DND-41 (cell line): ENCODE measurements at regions not wholly inside any gene's neighbourhood (a gene's known extent, or its start where the extent isn't known, plus 50 kb on each side); places are given as distances from the start of the nearest gene placed in this dataset.
"Not testable (repeated sequence)": the region's sequence is repeated elsewhere in the genome, so short reads cannot be mapped to it uniquely, and the experiment has no call there.

Source experiments
- ATAC-seq: fragments of 200-7000 bp; cut with Tn5 transposase; 3 replicates; pipeline ENCODE4 v1.9.1; 2021; ENCODE audit warnings: low read depth; ENCODE audit not compliant: insufficient read depth
- DNase-seq: peaks from one replicate; pipeline ENCODE4 v3.0.0-alpha.2; 2020
- H2AFZ ChIP-seq: 2 replicates; pipeline ENCODE4 v1.6.0; 2012; ENCODE audit warnings: low read depth, low read length
- H3K27ac ChIP-seq: 2 replicates; pipeline ENCODE4 v1.5.1; 2012; ENCODE audit warnings: low read length, inconsistent platforms
- H3K27me3 ChIP-seq: fragments of 200-600 bp; sonication (generic); 2 replicates; pipeline ENCODE4 v1.6.0; 2012; ENCODE audit warnings: low read length, mild to moderate bottlenecking, inconsistent platforms; ENCODE audit not compliant: insufficient read depth, poor library complexity
- H3K36me3 ChIP-seq: 2 replicates; pipeline ENCODE4 v1.5.1; 2012; ENCODE audit warnings: low read length, inconsistent platforms; ENCODE audit not compliant: insufficient read depth
- H3K4me1 ChIP-seq: 2 replicates; pipeline ENCODE4 v1.5.1; 2012; ENCODE audit warnings: mild to moderate bottlenecking, low read length; ENCODE audit not compliant: insufficient read depth
- H3K4me2 ChIP-seq: 2 replicates; pipeline ENCODE4 v1.6.0; 2012; ENCODE audit warnings: mild to moderate bottlenecking, moderate library complexity, low read length, inconsistent platforms; ENCODE audit not compliant: insufficient read depth
- H3K4me3 ChIP-seq, 2 experiments: fragments of 200-600 bp in 1 of 2; shearing (Covaris generic) in 1 of 2; 2 replicates each; pipeline ENCODE4 v1.5.1; 2012 to 2016; ENCODE audit warnings: inconsistent platforms in 2 of 2, low read length in 2 of 2, mild to moderate bottlenecking in 2 of 2, low read depth in 1 of 2, moderate library complexity in 1 of 2
- H3K79me2 ChIP-seq: 2 replicates; pipeline ENCODE4 v1.6.0; 2012; ENCODE audit warnings: low read length, inconsistent platforms; ENCODE audit not compliant: insufficient read depth
- H3K9ac ChIP-seq: 2 replicates; pipeline ENCODE4 v1.6.0; 2012; ENCODE audit warnings: low read depth, mild to moderate bottlenecking, inconsistent platforms, low read length, moderate library complexity
- H3K9me3 ChIP-seq: 2 replicates; pipeline ENCODE4 v1.5.1; 2012; ENCODE audit warnings: low read length, moderate library complexity, mild to moderate bottlenecking, inconsistent platforms; ENCODE audit not compliant: insufficient read depth, severe bottlenecking
- H4K20me1 ChIP-seq: 2 replicates; pipeline ENCODE4 v1.6.0; 2012; ENCODE audit warnings: low read length; ENCODE audit not compliant: insufficient read depth
- EZH2 ChIP-seq: IDR thresholded peaks from 3 replicates; pipeline ENCODE4 v1.6.1; 2012; ENCODE audit warnings: borderline replicate concordance, low read depth, mild to moderate bottlenecking, moderate library complexity, low read length, inconsistent platforms; ENCODE audit not compliant: severe bottlenecking
- TF ChIP-seq, protein P1 (sequence below): IDR thresholded peaks from 2 replicates; pipeline ENCODE4 v1.5.1; 2012; ENCODE audit warnings: borderline replicate concordance, low read length, moderate library complexity, mild to moderate bottlenecking; ENCODE audit not compliant: poor library complexity, severe bottlenecking; ENCODE audit errors: extremely low read depth

DNA sequence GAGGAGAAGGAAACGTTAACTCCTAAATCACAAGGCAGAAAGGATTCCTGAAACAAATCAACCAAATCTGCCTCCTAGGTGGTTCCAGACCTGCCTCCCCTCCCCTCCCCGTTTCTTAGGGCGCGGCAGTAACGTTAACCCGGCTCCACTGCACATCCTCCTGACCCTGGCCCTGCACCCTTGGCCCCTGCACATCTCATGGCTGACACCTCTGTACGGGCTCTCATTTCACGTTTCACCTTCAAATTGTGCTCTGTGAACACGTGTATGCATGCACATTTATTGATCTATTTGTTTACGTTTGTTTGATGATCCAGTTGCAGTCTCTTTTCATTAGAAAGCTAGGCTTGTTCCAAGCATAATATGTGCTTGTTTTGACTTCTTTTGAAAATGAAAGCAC lies 358.1 kb downstream of the ADGRD1 start:
- H4K20me1 ChIP-seq: no peaks in the 10 kb centered on the region
- H3K9ac ChIP-seq: no peak overlapping the region
- no peaks in the 10 kb centered on the region for H3K27me3 ChIP-seq
- ATAC-seq (no peak), DNase-seq (no peak)
- H2AFZ ChIP-seq: no peak overlapping the region
- no peaks in the 10 kb centered on the region for H3K36me3 ChIP-seq
- no peaks in the 10 kb centered on the region for H3K9me3 ChIP-seq
- TF ChIP-seq, protein P1, sequence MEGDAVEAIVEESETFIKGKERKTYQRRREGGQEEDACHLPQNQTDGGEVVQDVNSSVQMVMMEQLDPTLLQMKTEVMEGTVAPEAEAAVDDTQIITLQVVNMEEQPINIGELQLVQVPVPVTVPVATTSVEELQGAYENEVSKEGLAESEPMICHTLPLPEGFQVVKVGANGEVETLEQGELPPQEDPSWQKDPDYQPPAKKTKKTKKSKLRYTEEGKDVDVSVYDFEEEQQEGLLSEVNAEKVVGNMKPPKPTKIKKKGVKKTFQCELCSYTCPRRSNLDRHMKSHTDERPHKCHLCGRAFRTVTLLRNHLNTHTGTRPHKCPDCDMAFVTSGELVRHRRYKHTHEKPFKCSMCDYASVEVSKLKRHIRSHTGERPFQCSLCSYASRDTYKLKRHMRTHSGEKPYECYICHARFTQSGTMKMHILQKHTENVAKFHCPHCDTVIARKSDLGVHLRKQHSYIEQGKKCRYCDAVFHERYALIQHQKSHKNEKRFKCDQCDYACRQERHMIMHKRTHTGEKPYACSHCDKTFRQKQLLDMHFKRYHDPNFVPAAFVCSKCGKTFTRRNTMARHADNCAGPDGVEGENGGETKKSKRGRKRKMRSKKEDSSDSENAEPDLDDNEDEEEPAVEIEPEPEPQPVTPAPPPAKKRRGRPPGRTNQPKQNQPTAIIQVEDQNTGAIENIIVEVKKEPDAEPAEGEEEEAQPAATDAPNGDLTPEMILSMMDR: no peak
- no peak for TF ChIP-seq EZH2
- no peak overlapping the region for H3K27ac ChIP-seq
- H3K4me1 ChIP-seq: no peaks in the 10 kb centered on the region
- no peak overlapping the region for H3K4me2 ChIP-seq
- no peak overlapping the region for H3K4me3 ChIP-seq
- no peaks in the 10 kb centered on the region for H3K79me2 ChIP-seq

DNA sequence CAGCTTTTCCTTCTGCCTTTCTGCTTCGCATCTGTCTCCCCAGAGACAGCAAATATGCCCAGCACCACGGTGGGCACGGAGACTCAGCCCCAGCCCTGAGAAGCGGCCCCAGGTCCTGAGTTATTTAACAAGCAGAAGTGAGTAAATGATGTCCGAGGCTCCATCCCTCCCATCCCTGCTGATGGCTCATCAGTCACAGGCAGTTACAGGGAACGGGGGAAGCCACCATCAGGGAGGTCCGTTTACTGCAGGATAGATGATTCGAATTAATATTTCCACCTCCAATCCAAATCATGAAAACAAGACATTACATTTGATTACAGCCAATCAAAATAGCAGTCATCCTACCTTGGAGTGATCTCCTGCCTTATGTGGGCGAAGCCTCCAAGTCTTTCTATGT lies 358.7 kb downstream of the ADGRD1 start:
- H3K9ac ChIP-seq, H3K36me3 ChIP-seq, H3K27me3 ChIP-seq, H3K4me2 ChIP-seq, H3K4me1 ChIP-seq, H4K20me1 ChIP-seq, H2AFZ ChIP-seq, H3K27ac ChIP-seq, H3K9me3 ChIP-seq, ATAC-seq, H3K79me2 ChIP-seq, H3K4me3 ChIP-seq, DNase-seq: not testable (repeated sequence)

DNA sequence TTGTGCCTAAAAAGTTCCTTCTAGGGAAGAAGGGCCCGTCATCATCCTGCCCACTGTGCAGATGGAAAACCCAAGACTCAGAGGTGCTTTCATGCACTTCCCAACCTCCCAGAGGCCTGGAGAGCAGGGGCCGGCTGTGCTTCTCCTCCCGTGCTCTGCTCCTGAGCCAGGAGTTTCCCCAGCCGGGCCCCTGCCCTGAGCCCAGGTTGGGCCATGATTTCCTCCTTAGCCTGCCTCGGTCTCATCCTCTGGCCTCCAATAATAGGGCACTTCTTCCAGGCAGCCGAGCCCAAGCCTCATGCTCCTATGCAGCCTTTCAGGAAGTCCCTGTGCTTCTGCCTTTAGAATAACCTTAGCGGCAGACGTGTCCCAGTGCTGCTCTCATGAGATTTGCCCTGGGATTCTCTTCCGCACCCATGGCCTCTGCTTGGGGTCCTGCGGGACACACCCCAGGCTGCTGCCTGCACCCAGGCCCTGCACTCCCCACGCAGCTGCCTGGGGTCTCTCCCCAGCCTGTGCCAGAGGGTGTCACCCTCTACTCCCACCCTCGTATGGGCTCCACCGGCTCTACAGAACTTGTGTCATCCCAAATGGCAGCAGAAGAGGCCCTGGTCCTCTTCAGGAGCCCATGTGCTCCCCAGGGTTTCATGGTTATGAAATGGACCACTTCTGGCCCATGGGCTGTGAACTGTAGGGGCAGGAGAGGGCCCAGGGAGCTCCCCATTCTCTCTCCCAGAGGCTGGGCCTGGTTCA lies 359.3 kb downstream of the ADGRD1 start:
- H2AFZ ChIP-seq: no peak overlapping the region
- no peaks in the 10 kb centered on the region for H4K20me1 ChIP-seq
- no peak overlapping the region for H3K9ac ChIP-seq
- no peak overlapping the region for H3K4me3 ChIP-seq
- DNase-seq (no peak), ATAC-seq (no peak)
- no peak for TF ChIP-seq EZH2
- TF ChIP-seq, protein P1: no peak
- no peak overlapping the region for H3K4me2 ChIP-seq
- no peaks in the 10 kb centered on the region for H3K36me3 ChIP-seq
- no peaks in the 10 kb centered on the region for H3K4me1 ChIP-seq
- H3K27ac ChIP-seq: no peak overlapping the region
- H3K79me2 ChIP-seq: no peaks in the 10 kb centered on the region
- peaks cover 4% of the 10 kb centered on the region for H3K9me3 ChIP-seq
- H3K27me3 ChIP-seq: no peaks in the 10 kb centered on the region

DNA sequence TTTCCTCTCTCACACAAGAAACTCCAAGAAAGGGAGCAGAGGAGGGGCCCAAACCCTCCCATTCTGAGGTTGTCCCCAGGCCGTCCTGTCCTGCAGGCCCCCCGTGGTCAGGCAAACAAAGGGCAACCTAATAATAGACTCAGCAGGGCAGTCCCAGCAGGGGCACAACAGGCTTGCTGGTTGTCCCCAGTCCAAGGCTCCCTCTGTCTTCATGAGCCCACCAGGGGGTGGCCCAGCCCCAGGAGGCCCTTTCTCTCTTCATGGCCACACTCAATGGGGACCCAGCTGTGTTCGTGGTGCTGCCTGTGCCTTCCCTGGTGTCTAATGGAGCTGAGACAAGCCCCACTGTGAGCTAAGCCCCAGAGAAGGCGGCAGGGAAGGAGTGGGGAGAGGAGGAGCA lies 359.9 kb downstream of the ADGRD1 start:
- Histone ChIP-seq H3K36me3 (no peaks in the 10 kb centered on the region), H3K4me1 (no peaks in the 10 kb centered on the region), H2AFZ (no peak overlapping the region), H3K27ac (no peak overlapping the region), H3K9ac (no peak overlapping the region), H3K27me3 (no peaks in the 10 kb centered on the region), H3K4me3 (no peak overlapping the region), H3K4me2 (no peak overlapping the region), H3K9me3 (peaks cover 4% of the 10 kb centered on the region), H4K20me1 (no peaks in the 10 kb centered on the region), H3K79me2 (no peaks in the 10 kb centered on the region)
- TF ChIP-seq EZH2: no peak
- TF ChIP-seq, protein P1: no peak
- DNase-seq (no peak), ATAC-seq (no peak)
